Mammary epithelial cell (primary cell): ENCODE measurements at regions not wholly inside any gene's neighbourhood (a gene's known extent, or its start where the extent isn't known, plus 50 kb on each side); places are given as distances from the start of the nearest gene placed in this dataset.

Source experiments
- CTCF ChIP-seq, 2 donors: IDR thresholded peaks in 1 of 2; conservative IDR thresholded peaks in 1 of 2; 2 replicates each; pipeline ENCODE4 v1.5.1; 2011 to 2012; ENCODE audit warnings: inconsistent platforms in 2 of 2, low read length in 2 of 2, mild to moderate bottlenecking in 2 of 2, control low read depth in 1 of 2, low read depth in 1 of 2; ENCODE audit not compliant: insufficient read depth in 1 of 2; ENCODE audit errors: extremely low read depth in 1 of 2
- EZH2 ChIP-seq: IDR thresholded peaks from 2 replicates; pipeline ENCODE4 v1.6.1; 2012; ENCODE audit warnings: low read length, inconsistent platforms, borderline replicate concordance

DNA sequence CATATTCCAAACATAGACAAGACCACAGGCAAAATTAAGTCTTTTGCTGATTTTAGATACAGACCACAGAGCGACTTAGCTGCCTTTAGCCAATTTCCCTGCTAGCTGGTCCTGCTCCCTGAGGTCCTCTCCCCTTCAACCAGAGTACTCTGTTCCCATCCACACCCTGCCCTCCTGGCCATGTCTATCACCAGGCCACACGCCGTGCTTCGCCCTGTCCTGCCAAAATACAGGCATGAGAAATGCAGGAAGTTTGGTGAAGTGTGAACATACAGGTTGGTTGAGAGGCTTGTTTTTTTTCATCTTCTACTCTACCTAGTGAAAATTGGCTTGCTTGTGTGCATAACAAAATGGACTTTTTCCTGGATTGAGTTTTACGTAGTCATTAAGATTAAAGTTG, 226.2 kb upstream of the TENM3 start:
- TF ChIP-seq CTCF (conservative IDR thresholded peaks at IDR 0.05 in 1 of 2, IDR thresholded peaks at IDR 0.05 in 1 of 2; ENCODE audit: extremely low read depth in 1 of 2, insufficient read depth in 1 of 2, low read depth in 1 of 2, low read length in 2 of 2) = no peak
- no peak for TF ChIP-seq EZH2
